Vagina (tissue), 2 donors: ENCODE measurements at regions not wholly inside any gene's neighbourhood (a gene's known extent, or its start where the extent isn't known, plus 50 kb on each side); places are given as distances from the start of the nearest gene placed in this dataset.

Experiments used
- CTCF ChIP-seq, 3 experiments: fragments of 450-650 bp in 2 of 3; fragments of 200-600 bp in 1 of 3; sonication (generic) in 1 of 3; IDR thresholded peaks; one replicate each; pipeline ENCODE4 v1.5.1; 2017 to 2019; ENCODE audit warnings: antibody characterized with exemption in 3 of 3, mild to moderate bottlenecking in 2 of 3, moderate library complexity in 2 of 3
- POLR2A ChIP-seq, 2 donors: fragments of 450-650 bp; IDR thresholded peaks; one replicate each; pipeline ENCODE4 v1.6.1; 2017; ENCODE audit warnings: antibody characterized with exemption in 2 of 2, mild to moderate bottlenecking in 2 of 2, moderate library complexity in 2 of 2
- POLR2AphosphoS5 ChIP-seq, 2 donors: sonication (generic); formaldehyde crosslinking; IDR thresholded peaks; one replicate each; pipeline ENCODE4 v1.9.0; 2017; ENCODE audit warnings: antibody characterized with exemption in 2 of 2, mild to moderate bottlenecking in 2 of 2, low read depth in 1 of 2; ENCODE audit not compliant: insufficient read depth in 1 of 2

GRCh38 chr10:125554753-125555152 is 128.2 kb downstream of the TEX36 start:
- no peak for TF ChIP-seq CTCF (IDR thresholded peaks at IDR 0.05)
- no peak for TF ChIP-seq POLR2AphosphoS5 (IDR thresholded peaks at IDR 0.05; ENCODE audit: insufficient read depth in 1 of 2, low read depth in 1 of 2)
- no peak for TF ChIP-seq POLR2A (IDR thresholded peaks at IDR 0.05)
